HL-60 (cell line): ENCODE measurements at regions not wholly inside any gene's neighbourhood (a gene's known extent, or its start where the extent isn't known, plus 50 kb on each side); places are given as distances from the start of the nearest gene placed in this dataset.
"Not testable (repeated sequence)": the region's sequence is repeated elsewhere in the genome, so short reads cannot be mapped to it uniquely, and the experiment has no call there.

Experiments used
- DNase-seq, 2 experiments: peaks; one replicate each; pipeline ENCODE4 v3.0.0-alpha.2; 2010 to 2020; ENCODE audit warnings: low read depth in 1 of 2, low spot score in 1 of 2
- H3K27ac ChIP-seq: fragments of 250-450 bp; sonication (Bioruptor Pico); replicated peaks from 2 replicates; pipeline ENCODE4 v1.5.1; 2020; ENCODE audit warnings: mild to moderate bottlenecking, moderate library complexity
- H3K27me3 ChIP-seq: fragments of 250-450 bp; sonication (Bioruptor Pico); 2 replicates; pipeline ENCODE4 v1.5.1; 2021; ENCODE audit warnings: mild to moderate bottlenecking, moderate library complexity; ENCODE audit not compliant: insufficient read depth, poor library complexity, severe bottlenecking
- H3K4me3 ChIP-seq: replicated peaks from 2 replicates; pipeline ENCODE4 v1.5.1; 2011; ENCODE audit warnings: mild to moderate bottlenecking, control low read depth, low read length; ENCODE audit not compliant: insufficient read depth
- CTCF ChIP-seq: IDR thresholded peaks from one replicate; pipeline ENCODE4 v1.5.1; 2011; ENCODE audit warnings: low read length, control low read depth, inconsistent platforms; ENCODE audit not compliant: insufficient read depth
- GABPA ChIP-seq: IDR thresholded peaks from 2 replicates; pipeline ENCODE4 v1.6.1; 2012; ENCODE audit warnings: low read depth
- POLR2AphosphoS5 ChIP-seq: IDR thresholded peaks from 2 replicates; pipeline ENCODE4 v1.6.1; 2012; ENCODE audit warnings: low read depth
- REST ChIP-seq: IDR thresholded peaks from 2 replicates; pipeline ENCODE4 v1.6.1; 2012; ENCODE audit warnings: low read depth; ENCODE audit not compliant: insufficient replicate concordance
- SPI1 ChIP-seq: IDR thresholded peaks from 2 replicates; pipeline ENCODE4 v1.6.1; 2012; ENCODE audit warnings: low read depth, mild to moderate bottlenecking, borderline replicate concordance

- Histone ChIP-seq H3K4me3 (no peak overlapping the region), H3K27me3 (no peaks in the 10 kb centered on the region), H3K27ac (no peak overlapping the region)
- DNase-seq, result no peak
- no peak for TF ChIP-seq REST
- no peak for TF ChIP-seq POLR2AphosphoS5
- no peak for TF ChIP-seq CTCF
- TF ChIP-seq SPI1, result no peak
- TF ChIP-seq GABPA, result no peak
These were observed 1265.8 kb upstream of the LRRTM3 start for GRCh38 chr10:65660006-65660405.

- no peak overlapping the region for H3K27ac ChIP-seq
- H3K27me3 ChIP-seq, result no peaks in the 10 kb centered on the region
- no peak overlapping the region for H3K4me3 ChIP-seq
- no peak for TF ChIP-seq SPI1
- TF ChIP-seq POLR2AphosphoS5, result no peak
- no peak for TF ChIP-seq REST
- no peak for TF ChIP-seq GABPA
- TF ChIP-seq CTCF, result no peak
- DNase-seq, result no peak
These were observed 1255.7 kb upstream of the LRRTM3 start for GRCh38 chr10:65670087-65670486.

- H3K27ac ChIP-seq, DNase-seq, H3K4me3 ChIP-seq, H3K27me3 ChIP-seq: not testable (repeated sequence)
These were observed 1255.2 kb upstream of the LRRTM3 start for GRCh38 chr10:65670596-65670995.

- DNase-seq, result no peak
- no peaks in the 10 kb centered on the region for H3K27me3 ChIP-seq
- no peak overlapping the region for H3K4me3 ChIP-seq
- H3K27ac ChIP-seq, result no peak overlapping the region
- no peak for TF ChIP-seq POLR2AphosphoS5
- TF ChIP-seq REST, result no peak
- TF ChIP-seq CTCF, result no peak
- no peak for TF ChIP-seq GABPA
- no peak for TF ChIP-seq SPI1
These were observed 1250.6 kb upstream of the LRRTM3 start for GRCh38 chr10:65675236-65675635.
